H1 (cell line): ENCODE measurements at regions not wholly inside any gene's neighbourhood (a gene's known extent, or its start where the extent isn't known, plus 50 kb on each side); places are given as distances from the start of the nearest gene placed in this dataset.

Experiments used
- CTCF ChIA-PET: fragments of 300-600 bp; sonication (Branson Sonifier 250); formaldehyde crosslinking; loops from one replicate; lab custom pipeline; 2021; ENCODE audit not compliant: partially characterized antibody; lab: Charles Lee
- POLR2A ChIA-PET: fragments of 300-600 bp; sonication (Branson Sonifier 250); formaldehyde crosslinking; loops from one replicate; lab custom pipeline; 2021; ENCODE audit warnings: inconsistent platforms; ENCODE audit not compliant: partially characterized antibody; lab: Charles Lee
- DNase-seq, 2 experiments: peaks; one replicate each; pipeline versions ENCODE4 v3.0.0 to v3.0.0-alpha.2; 2010 to 2022; ENCODE audit warnings: low spot score in 2 of 2, low read depth in 1 of 2, mixed read lengths in 1 of 2
- FAIRE-seq: peaks from 2 replicates; lab custom pipeline; 2011; peaks lifted over from hg19 to GRCh38; lab: Jason Lieb, UNC
- H2AFZ ChIP-seq: 2 replicates; pipeline ENCODE4 v1.8.1; 2012; ENCODE audit warnings: low read length, inconsistent platforms
- H2AK5ac ChIP-seq: 2 replicates; pipeline ENCODE4 v1.6.1; 2013; ENCODE audit warnings: low read depth, low read length
- H2BK120ac ChIP-seq: replicated peaks from 2 replicates; pipeline ENCODE3; 2013; ENCODE audit warnings: low read depth, low read length, inconsistent platforms
- H2BK12ac ChIP-seq: 2 replicates; pipeline ENCODE4 v1.6.1; 2013; ENCODE audit warnings: low read depth, low read length
- H2BK15ac ChIP-seq: 2 replicates; pipeline ENCODE4 v1.6.1; 2013; ENCODE audit warnings: low read length
- H2BK20ac ChIP-seq: 2 replicates; pipeline ENCODE4 v1.6.1; 2013; ENCODE audit warnings: low read length
- H2BK5ac ChIP-seq: 2 replicates; pipeline ENCODE4 v1.6.1; 2013; ENCODE audit warnings: low read depth, low read length
- H3K14ac ChIP-seq: 2 replicates; pipeline ENCODE4 v1.6.1; 2013; ENCODE audit warnings: inconsistent platforms; ENCODE audit not compliant: insufficient read length
- H3K18ac ChIP-seq: 2 replicates; pipeline ENCODE4 v1.6.1; 2013; ENCODE audit warnings: low read length; ENCODE audit errors: extremely low read depth
- H3K23ac ChIP-seq: 2 replicates; pipeline ENCODE4 v1.6.1; 2013; ENCODE audit warnings: inconsistent platforms; ENCODE audit not compliant: insufficient read length
- H3K23me2 ChIP-seq: 2 replicates; pipeline ENCODE4 v1.6.1; 2013; ENCODE audit warnings: low read depth, low read length
- H3K27ac ChIP-seq: 2 replicates; pipeline ENCODE4 v1.6.1; 2011; ENCODE audit warnings: low read depth, low read length, inconsistent platforms
- H3K27me3 ChIP-seq, 4 experiments: replicated peaks in 1 of 4; 1 replicate in 1 of 4; 2 replicates in 3 of 4; pipeline versions ENCODE4 v1.6.1 to v1.8.1; 2011 to 2013; ENCODE audit warnings: low read length in 3 of 4, mild to moderate bottlenecking in 3 of 4, inconsistent platforms in 2 of 4, mixed read lengths in 2 of 4, moderate library complexity in 1 of 4; ENCODE audit not compliant: control insufficient read depth in 3 of 4, insufficient read depth in 3 of 4; ENCODE audit errors: extremely low read depth in 1 of 4
- H3K36me3 ChIP-seq, 4 experiments: 2 replicates each; pipeline versions ENCODE4 v1.6.1 to v1.8.1; 2011 to 2013; ENCODE audit warnings: mild to moderate bottlenecking in 4 of 4, low read length in 3 of 4, moderate library complexity in 2 of 4, control low read depth in 1 of 4, inconsistent platforms in 1 of 4; ENCODE audit not compliant: insufficient read depth in 4 of 4, control insufficient read depth in 2 of 4
- H3K4ac ChIP-seq: replicated peaks from 2 replicates; pipeline ENCODE3; 2013; ENCODE audit warnings: low read length, low read depth, mixed read lengths, inconsistent platforms; ENCODE audit not compliant: insufficient read length
- H3K4me1 ChIP-seq, 4 experiments: replicated peaks in 1 of 4; 1 replicate in 1 of 4; 2 replicates in 3 of 4; pipeline versions ENCODE4 v1.6.1 to v1.8.1; 2011 to 2013; ENCODE audit warnings: low read length in 3 of 4, inconsistent platforms in 2 of 4, mixed read lengths in 1 of 4; ENCODE audit not compliant: insufficient read depth in 4 of 4, control insufficient read depth in 3 of 4
- H3K4me2 ChIP-seq, 2 experiments: 2 replicates each; pipeline versions ENCODE4 v1.6.1 to v1.8.1; 2011 to 2013; ENCODE audit warnings: low read depth in 2 of 2, low read length in 2 of 2, control low read depth in 1 of 2, inconsistent platforms in 1 of 2, mild to moderate bottlenecking in 1 of 2; ENCODE audit not compliant: insufficient read depth in 1 of 2
- H3K4me3 ChIP-seq, 4 experiments: fragments of 200-600, 300-600 bp in 1 of 4; sonication (generic), shearing (Covaris generic), sonication (Bioruptor Twin) in 1 of 4; 2 replicates each; pipeline versions ENCODE4 v1.5.1 to v1.8.1; 2011 to 2016; ENCODE audit warnings: low read length in 4 of 4, low read depth in 3 of 4, control low read depth in 2 of 4, inconsistent platforms in 2 of 4, mild to moderate bottlenecking in 2 of 4, mixed read lengths in 1 of 4, moderate library complexity in 1 of 4; ENCODE audit not compliant: insufficient read depth in 2 of 4; ENCODE audit errors: extremely low read depth in 1 of 4
- H3K56ac ChIP-seq: replicated peaks from 2 replicates; pipeline ENCODE3; 2013; ENCODE audit warnings: low read depth, mild to moderate bottlenecking, mixed read lengths, low read length, inconsistent platforms; ENCODE audit not compliant: insufficient read length
- H3K79me1 ChIP-seq: 2 replicates; pipeline ENCODE4 v1.6.1; 2013; ENCODE audit warnings: low read depth, low read length, control low read depth
- H3K79me2 ChIP-seq, 2 experiments: 2 replicates each; pipeline versions ENCODE4 v1.6.1 to v1.8.1; 2012 to 2013; ENCODE audit warnings: low read length in 2 of 2, mild to moderate bottlenecking in 2 of 2, inconsistent platforms in 1 of 2; ENCODE audit not compliant: insufficient read depth in 2 of 2, control insufficient read depth in 1 of 2
- H3K9ac ChIP-seq, 4 experiments: replicated peaks in 1 of 4; 1 replicate in 1 of 4; 2 replicates in 3 of 4; pipeline versions ENCODE4 v1.6.1 to v1.8.1; 2011 to 2013; ENCODE audit warnings: low read depth in 3 of 4, low read length in 3 of 4, control low read depth in 2 of 4, mild to moderate bottlenecking in 2 of 4, moderate library complexity in 2 of 4, inconsistent platforms in 1 of 4; ENCODE audit errors: extremely low read depth in 1 of 4
- H3K9me3 ChIP-seq, 2 experiments: 2 replicates each; pipeline versions ENCODE4 v1.6.1 to v1.8.1; 2012 to 2013; ENCODE audit warnings: mild to moderate bottlenecking in 2 of 2, moderate library complexity in 2 of 2, control low read depth in 1 of 2, inconsistent platforms in 1 of 2, low read depth in 1 of 2, low read length in 1 of 2, mixed read lengths in 1 of 2; ENCODE audit not compliant: insufficient read depth in 2 of 2
- H4K20me1 ChIP-seq, 2 experiments: replicated peaks in 1 of 2; 2 replicates each; pipeline versions ENCODE3 to v1.8.1; 2011 to 2013; ENCODE audit warnings: inconsistent platforms in 2 of 2, low read length in 2 of 2, mild to moderate bottlenecking in 1 of 2; ENCODE audit not compliant: insufficient read depth in 2 of 2, control insufficient read depth in 1 of 2
- H4K5ac ChIP-seq: 2 replicates; pipeline ENCODE4 v1.6.1; 2013; ENCODE audit warnings: low read length, low read depth, mixed read lengths, inconsistent platforms; ENCODE audit not compliant: insufficient read length
- H4K8ac ChIP-seq: 2 replicates; pipeline ENCODE4 v1.8.0; 2013; ENCODE audit warnings: mild to moderate bottlenecking, moderate library complexity, low read length, inconsistent platforms; ENCODE audit not compliant: insufficient read depth; ENCODE audit errors: extremely low read depth
- H4K91ac ChIP-seq: replicated peaks from 2 replicates; pipeline ENCODE3; 2013; ENCODE audit warnings: low read length, mixed read lengths, inconsistent platforms; ENCODE audit not compliant: insufficient read length
- CTCF ChIP-seq, 3 experiments: IDR thresholded peaks; 1 replicate in 2 of 3; 2 replicates in 1 of 3; pipeline versions ENCODE4 v1.5.1 to v1.6.1; 2011; ENCODE audit warnings: low read length in 3 of 3, mild to moderate bottlenecking in 3 of 3, inconsistent platforms in 2 of 3, low read depth in 1 of 3, moderate library complexity in 1 of 3; ENCODE audit not compliant: insufficient read depth in 1 of 3; ENCODE audit errors: control extremely low read depth in 1 of 3
- FOSL1 ChIP-seq: IDR thresholded peaks from 2 replicates; pipeline ENCODE4 v1.6.1; 2011; ENCODE audit warnings: mild to moderate bottlenecking, low read depth, low read length, moderate library complexity; ENCODE audit not compliant: insufficient read depth
- GTF2F1 ChIP-seq: IDR thresholded peaks from 2 replicates; pipeline ENCODE4 v1.6.1; 2012; ENCODE audit warnings: low read depth, low read length, improper control_type of control experiment, borderline replicate concordance
- JUN ChIP-seq: IDR thresholded peaks from 2 replicates; pipeline ENCODE4 v1.6.1; 2011; ENCODE audit warnings: low read depth, mild to moderate bottlenecking, improper control_type of control experiment, low read length
- POLR2A ChIP-seq, 2 experiments: IDR thresholded peaks; 1 replicate in 1 of 2; 2 replicates in 1 of 2; pipeline ENCODE4 v1.6.1; 2011; ENCODE audit warnings: low read depth in 2 of 2, low read length in 2 of 2, mild to moderate bottlenecking in 2 of 2; ENCODE audit errors: control extremely low read depth in 1 of 2
- POU5F1 ChIP-seq: IDR thresholded peaks from 2 replicates; pipeline ENCODE4 v1.6.1; 2011; ENCODE audit warnings: low read depth, mild to moderate bottlenecking, low read length, moderate library complexity
- RBBP5 ChIP-seq: IDR thresholded peaks from 2 replicates; pipeline ENCODE4 v1.7.1; 2012; ENCODE audit warnings: low read depth, mild to moderate bottlenecking, inconsistent platforms, low read length, moderate library complexity, borderline replicate concordance
- SIX5 ChIP-seq: IDR thresholded peaks from 2 replicates; pipeline ENCODE4 v1.6.1; 2011; ENCODE audit warnings: mild to moderate bottlenecking, low read depth, low read length
- SP1 ChIP-seq: IDR thresholded peaks from 2 replicates; pipeline ENCODE4 v1.6.1; 2011; ENCODE audit warnings: low read depth, low read length
- SUZ12 ChIP-seq: fragments of 200-600 bp; sonication (generic); IDR thresholded peaks from 2 replicates; pipeline ENCODE4 v1.6.1; 2012; ENCODE audit warnings: mild to moderate bottlenecking, inconsistent platforms, low read length, moderate library complexity, mixed read lengths
- TBP ChIP-seq: IDR thresholded peaks from 2 replicates; pipeline ENCODE4 v1.6.1; 2011; ENCODE audit warnings: low read depth, low read length, improper control_type of control experiment
- TEAD4 ChIP-seq: IDR thresholded peaks from 2 replicates; pipeline ENCODE4 v1.6.1; 2012; ENCODE audit warnings: low read depth, low read length, inconsistent platforms, mixed read lengths
- YY1 ChIP-seq: IDR thresholded peaks from 2 replicates; pipeline ENCODE4 v1.6.1; 2011; ENCODE audit warnings: low read depth, mild to moderate bottlenecking, low read length
- WGBS, 2 experiments: shearing (Covaris generic) in 1 of 2; methylation state at CpG; one replicate each; pipeline versions ENCODE4 v1.1.6 to v1.1.7; 2013 to 2015; ENCODE audit warnings: low lambda C conversion rate in 2 of 2, mixed read lengths in 2 of 2, inconsistent platforms in 1 of 2, low coverage in 1 of 2, missing lambda C conversion rate in 1 of 2; ENCODE audit not compliant: insufficient replicate concordance in 2 of 2, insufficient coverage in 1 of 2, insufficient read length in 1 of 2; ENCODE audit errors: extremely low coverage in 1 of 2, missing lambda C conversion rate in 1 of 2; 5-methylcytosine and 5-hydroxymethylcytosine counted together

GRCh38 chr6:130672153-130672552, 155.1 kb upstream of the SMLR1 start:
- CTCF ChIA-PET, result interaction anchor here (0.6 to 0.9 kb wide), 3 partner anchors 9 to 339 kb away, joined by 3 to 4 read pairs (median 3); no protein-coding TSS in a partner anchor
- DNase-seq, result no peak
- H3K79me2 ChIP-seq, result no peaks in the 10 kb centered on the region
- TF ChIP-seq TBP (no peak), SUZ12 (no peak), CTCF (IDR thresholded peaks at IDR 0.05; ENCODE audit: control extremely low read depth in 1 of 3, insufficient read depth in 1 of 3, low read depth in 1 of 3, low read length in 3 of 3) (no peak), JUN (no peak), FOSL1 (no peak), SIX5 (no peak), POLR2A (IDR thresholded peaks at IDR 0.05; ENCODE audit: control extremely low read depth in 1 of 2, low read depth in 2 of 2, low read length in 2 of 2) (no peak), POU5F1 (no peak), RBBP5 (no peak), TEAD4 (no peak), SP1 (no peak), YY1 (no peak), GTF2F1 (no peak)

More at GRCh38 chr6:130672153-130672552, 155.1 kb upstream of the SMLR1 start:
- Histone ChIP-seq H2BK15ac (no peak overlapping the region), H3K56ac (no peak overlapping the region), H4K5ac (no peak overlapping the region), H3K4me2 (no peak overlapping the region), H3K14ac (no peak overlapping the region), H3K36me3 (no peaks in the 10 kb centered on the region), H3K9me3 (no peaks in the 10 kb centered on the region), H3K23me2 (no peaks in the 10 kb centered on the region), H2AK5ac (no peak overlapping the region), H3K9ac (no peak overlapping the region), H3K79me1 (no peaks in the 10 kb centered on the region), H3K23ac (no peak overlapping the region), H4K8ac (no peak overlapping the region), H2BK12ac (no peak overlapping the region), H4K20me1 (no peaks in the 10 kb centered on the region), H3K27ac (no peak overlapping the region), H3K4me3 (no peak overlapping the region), H2BK20ac (no peak overlapping the region), H3K18ac (no peak overlapping the region), H4K91ac (no peak overlapping the region), H2BK120ac (no peak overlapping the region), H2BK5ac (no peak overlapping the region), H3K4ac (no peak overlapping the region), H2AFZ (no peak overlapping the region), H3K27me3 (no peaks in the 10 kb centered on the region), H3K4me1 (no peaks in the 10 kb centered on the region; a peak in 1 of 7 replicates)
- FAIRE-seq, result no peak
- 87% methylated on average over 6 of the region's 6 CpGs; no CpG with 5 or more reads in 1 of the 2 experiments for WGBS, 2 experiments
- POLR2A ChIA-PET, result no interaction called here
